ENCODE measurements at regions not wholly inside any gene's neighbourhood (a gene's known extent, or its start where the extent isn't known, plus 50 kb on each side); places are given as distances from the start of the nearest gene placed in this dataset.

GRCh38 chr19:30670562-30671366 is 298.6 kb downstream of the ZNF536 start:
- DNase-seq (ENCODE audit: low read depth in 1 of 2, low spot score in 1 of 2), result no peak

DNA sequence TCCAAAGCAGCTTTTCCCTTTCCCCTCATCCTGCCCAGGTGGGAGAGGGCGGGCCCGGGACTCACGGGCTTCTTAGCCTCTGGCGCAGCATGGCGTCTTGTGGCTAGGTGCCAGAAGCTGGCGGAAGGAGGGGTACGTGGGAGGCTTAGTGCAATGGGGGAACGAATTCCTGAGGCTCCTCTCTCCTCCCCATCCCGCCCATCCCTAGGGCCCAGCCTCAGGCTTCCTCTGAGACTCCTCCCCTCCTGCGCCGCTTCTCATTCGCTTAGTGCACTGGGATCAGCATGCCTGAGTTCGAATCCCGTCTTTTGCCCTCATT is 297.8 kb downstream of the ZNF536 start:
- DNase-seq (ENCODE audit: low read depth in 1 of 2, low spot score in 1 of 2), result no peak

- peak; percentile 5 to 22 for DNase-seq (ENCODE audit: low read depth in 1 of 2, low spot score in 1 of 2)
These were observed 297.3 kb downstream of the ZNF536 start for GRCh38 chr19:30669329-30670010.

- no peak for DNase-seq (ENCODE audit: low read depth in 1 of 2, low spot score in 1 of 2)
These were observed 296.5 kb downstream of the ZNF536 start for GRCh38 chr19:30668521-30669155.

DNA sequence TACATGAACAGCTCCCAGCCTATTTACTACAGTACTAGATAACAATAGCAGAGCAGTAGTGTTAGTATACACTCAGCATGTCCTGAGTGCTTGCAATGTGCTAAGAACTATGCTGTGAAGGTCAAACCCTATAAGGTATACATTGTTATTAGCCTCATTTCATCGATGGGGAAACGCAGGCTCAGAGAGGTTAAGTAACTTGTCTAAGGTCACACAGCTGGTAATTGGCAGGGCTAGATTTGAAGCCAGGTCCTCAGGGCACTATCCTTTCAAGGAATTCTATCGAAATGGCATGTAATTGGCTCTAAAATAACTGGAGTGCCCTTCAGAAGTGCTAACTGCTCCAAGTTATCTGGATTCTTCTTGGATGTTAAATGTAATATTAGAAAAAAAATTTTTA is 295.6 kb downstream of the ZNF536 start:
- no peak for DNase-seq (ENCODE audit: low read depth in 1 of 2, low spot score in 1 of 2)

DNA sequence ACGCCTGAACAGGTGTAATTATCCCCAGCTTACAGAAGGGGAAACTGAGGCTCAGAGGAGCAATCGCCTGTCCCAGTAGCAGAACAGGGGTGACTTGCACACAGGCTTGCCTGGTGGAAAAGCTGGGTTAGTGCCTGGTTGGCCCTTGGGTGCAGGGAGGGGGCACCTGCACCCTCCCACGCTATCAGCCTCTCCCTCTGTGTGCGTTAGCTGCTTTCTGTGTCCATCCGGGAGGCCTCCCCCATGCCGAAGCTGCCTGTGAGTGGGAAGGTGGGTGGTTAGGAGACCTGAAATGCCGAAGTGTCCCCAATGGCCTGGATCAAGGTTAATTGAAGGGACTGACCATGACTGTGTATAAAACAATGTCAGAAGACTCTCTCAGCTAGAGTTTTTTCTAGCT is 295.0 kb downstream of the ZNF536 start:
- no peak for DNase-seq (ENCODE audit: low read depth in 1 of 2, low spot score in 1 of 2)

GRCh38 chr19:30666301-30666803 is 294.2 kb downstream of the ZNF536 start:
- DNase-seq (ENCODE audit: low read depth in 1 of 2, low spot score in 1 of 2), result peak; percentile 13 to 16

DNA sequence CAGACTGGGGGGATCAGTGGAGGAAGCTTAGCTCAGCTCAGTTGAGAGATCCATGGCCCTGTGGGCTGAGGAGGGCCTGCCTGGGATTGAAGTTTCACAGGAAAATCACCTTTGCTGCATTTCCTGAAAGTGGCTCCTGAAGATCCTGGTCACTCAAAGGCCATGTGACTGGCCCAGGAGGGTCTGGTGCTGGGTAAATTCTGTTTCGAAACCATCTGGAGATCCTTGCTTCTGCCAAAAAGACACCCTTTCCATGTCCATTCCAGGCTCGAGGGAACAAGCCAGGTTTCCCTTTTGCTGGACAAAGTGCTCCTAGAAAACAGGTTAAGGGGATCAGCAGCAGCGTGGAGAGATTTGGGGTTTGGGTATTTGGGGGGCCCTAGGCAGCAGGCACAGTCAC is 293.3 kb downstream of the ZNF536 start:
- DNase-seq (ENCODE audit: low read depth in 1 of 2, low spot score in 1 of 2), result no peak

GRCh38 chr19:30663611-30664174 is 291.5 kb downstream of the ZNF536 start:
- no peak for DNase-seq (ENCODE audit: low read depth in 1 of 2, low spot score in 1 of 2)

DNA sequence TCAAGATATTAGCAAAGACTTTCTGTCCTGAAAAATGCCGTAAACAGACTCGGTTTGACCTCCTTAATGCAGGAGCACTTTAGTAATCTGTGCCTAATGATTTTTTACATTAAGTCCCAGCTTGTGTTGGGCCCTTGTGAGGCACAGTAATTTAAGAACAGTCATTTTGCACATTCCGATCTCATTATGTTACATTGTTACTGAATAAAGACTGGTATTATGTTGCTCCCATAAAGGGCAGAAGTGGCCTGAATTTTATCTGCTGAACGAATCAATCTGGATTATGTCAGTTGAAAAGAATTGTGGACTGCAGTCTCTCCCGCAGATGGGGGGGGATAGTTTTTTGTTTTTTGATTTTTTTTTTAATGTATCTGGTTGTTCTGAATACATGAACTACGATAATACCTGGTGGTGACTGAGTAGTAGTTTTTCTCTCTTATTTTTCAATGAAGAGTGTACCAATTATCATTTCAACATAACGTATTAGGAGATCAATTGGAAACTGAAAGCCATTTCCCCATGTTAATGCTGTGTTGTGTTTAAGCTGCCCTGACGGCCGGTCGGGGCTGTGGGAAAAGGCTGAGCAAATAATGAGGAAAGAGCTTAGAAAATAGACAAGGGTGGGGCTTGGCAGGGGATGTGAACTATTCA is 290.2 kb downstream of the ZNF536 start:
- DNase-seq (ENCODE audit: low read depth in 1 of 2, low spot score in 1 of 2), result no peak

DNA sequence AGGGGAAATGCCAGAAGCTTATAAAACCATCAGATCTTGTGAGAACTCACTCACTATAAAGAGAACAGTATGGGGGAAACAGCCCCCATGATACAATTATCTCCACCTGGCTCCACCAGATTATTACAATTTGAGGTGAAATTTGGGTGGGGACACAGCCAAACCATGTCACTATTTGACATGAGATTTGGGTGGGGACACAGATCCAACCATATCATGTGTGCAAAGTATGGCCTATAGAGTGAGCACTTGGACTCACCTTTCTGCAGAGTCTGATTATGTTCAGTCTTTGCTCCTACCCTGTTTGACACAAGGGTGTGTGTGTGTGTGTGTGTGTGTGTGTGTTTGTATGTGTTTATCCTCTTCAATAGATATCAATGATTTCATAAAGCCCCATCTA is 287.5 kb downstream of the ZNF536 start:
- no peak for DNase-seq (ENCODE audit: low read depth in 1 of 2, low spot score in 1 of 2)

DNA sequence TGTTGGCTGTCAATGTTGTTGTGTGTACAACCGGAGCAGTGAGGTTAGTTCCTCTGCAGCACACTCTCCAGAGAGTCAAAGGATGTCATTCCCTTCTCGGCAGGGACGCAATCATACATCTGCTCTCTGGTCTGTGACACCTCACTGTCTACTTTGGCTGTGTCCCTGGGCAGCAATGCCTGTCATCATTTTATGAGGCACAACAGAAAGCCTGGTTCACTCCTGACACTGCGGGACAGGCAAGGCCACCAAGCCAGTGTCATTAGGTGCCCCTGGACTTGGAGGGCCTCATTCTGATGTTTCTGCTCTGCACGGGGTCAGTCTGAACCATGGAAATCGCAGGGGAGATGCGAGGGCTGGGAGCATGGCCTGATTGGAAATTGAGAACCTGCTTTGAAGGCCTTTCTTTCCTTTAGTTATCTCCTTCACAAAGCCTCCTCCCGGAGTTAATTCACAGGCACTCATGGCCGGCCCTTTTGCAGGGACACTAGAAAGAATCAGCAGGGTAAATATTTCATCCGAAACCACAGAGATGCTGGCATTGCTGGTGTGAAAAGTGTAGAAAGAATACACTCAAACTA is 284.4 kb downstream of the ZNF536 start:
- DNase-seq (ENCODE audit: low read depth in 1 of 2, low spot score in 1 of 2), result no peak

GRCh38 chr19:30653646-30654386 is 281.6 kb downstream of the ZNF536 start:
- no peak for DNase-seq (ENCODE audit: low read depth in 1 of 2, low spot score in 1 of 2)

DNA sequence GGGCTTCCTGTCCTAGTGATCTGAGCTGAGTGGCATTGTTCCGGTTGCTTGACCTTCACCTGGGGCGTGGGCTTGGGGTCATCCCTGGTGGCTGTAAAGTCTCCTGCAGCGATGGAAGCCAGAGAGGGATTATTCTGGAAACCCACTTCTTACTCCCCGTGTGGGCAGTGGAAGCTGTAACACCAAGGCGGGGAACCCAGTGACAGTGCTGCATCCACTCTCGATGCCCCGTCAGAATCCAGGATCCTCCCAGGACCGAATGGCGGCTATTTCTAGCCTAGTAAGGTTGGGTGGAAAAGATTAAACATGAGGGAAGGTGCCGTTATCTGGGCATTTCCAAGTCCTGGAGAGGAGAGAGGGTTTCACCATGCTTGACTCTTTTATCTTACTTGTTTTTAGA is 280.6 kb downstream of the ZNF536 start:
- DNase-seq (ENCODE audit: low read depth in 1 of 2, low spot score in 1 of 2), result no peak

DNA sequence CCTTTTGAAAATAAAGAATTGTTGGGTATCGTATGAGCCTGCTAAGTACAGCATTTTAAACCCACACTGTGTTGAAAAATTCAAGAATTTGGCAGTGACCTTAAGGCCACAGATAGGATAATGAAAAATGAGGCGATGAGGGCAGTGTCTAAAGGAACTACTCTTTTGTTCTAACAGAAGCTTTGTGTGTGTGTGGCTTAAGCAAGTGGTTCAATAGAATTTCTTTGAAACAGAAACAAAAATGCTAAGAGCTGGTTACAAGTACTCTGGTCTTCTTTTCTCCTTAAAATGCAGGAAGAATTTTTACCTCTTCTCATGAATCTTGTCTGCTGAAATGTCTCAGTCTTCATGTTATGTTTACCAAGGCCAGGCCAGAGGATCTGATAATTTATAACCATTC is 279.5 kb downstream of the ZNF536 start:
- DNase-seq (ENCODE audit: low read depth in 1 of 2, low spot score in 1 of 2), result no peak

DNA sequence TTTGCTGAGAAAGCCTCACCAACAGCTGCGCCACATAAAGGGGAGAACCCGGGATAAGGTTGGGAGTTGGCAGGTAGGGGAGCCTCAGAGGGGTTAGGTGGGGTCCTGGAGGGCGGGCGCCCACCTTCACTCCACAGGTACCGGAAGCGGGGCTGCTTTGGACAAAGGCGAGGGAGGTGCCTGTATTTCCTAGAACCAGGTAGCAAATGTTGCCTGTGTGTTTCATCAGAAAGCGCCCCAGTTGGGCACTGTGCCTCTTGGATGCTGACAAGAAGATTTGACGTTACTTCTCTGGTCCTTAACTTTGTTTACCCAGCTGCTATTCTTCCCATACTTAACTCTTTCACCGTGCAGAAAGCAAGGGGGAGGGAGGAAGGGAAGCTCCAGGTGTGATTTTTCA is 278.9 kb downstream of the ZNF536 start:
- DNase-seq (ENCODE audit: low read depth in 1 of 2, low spot score in 1 of 2), result no peak

GRCh38 chr19:30649934-30650614 is 277.9 kb downstream of the ZNF536 start:
- DNase-seq (ENCODE audit: low read depth in 1 of 2, low spot score in 1 of 2), result no peak

DNA sequence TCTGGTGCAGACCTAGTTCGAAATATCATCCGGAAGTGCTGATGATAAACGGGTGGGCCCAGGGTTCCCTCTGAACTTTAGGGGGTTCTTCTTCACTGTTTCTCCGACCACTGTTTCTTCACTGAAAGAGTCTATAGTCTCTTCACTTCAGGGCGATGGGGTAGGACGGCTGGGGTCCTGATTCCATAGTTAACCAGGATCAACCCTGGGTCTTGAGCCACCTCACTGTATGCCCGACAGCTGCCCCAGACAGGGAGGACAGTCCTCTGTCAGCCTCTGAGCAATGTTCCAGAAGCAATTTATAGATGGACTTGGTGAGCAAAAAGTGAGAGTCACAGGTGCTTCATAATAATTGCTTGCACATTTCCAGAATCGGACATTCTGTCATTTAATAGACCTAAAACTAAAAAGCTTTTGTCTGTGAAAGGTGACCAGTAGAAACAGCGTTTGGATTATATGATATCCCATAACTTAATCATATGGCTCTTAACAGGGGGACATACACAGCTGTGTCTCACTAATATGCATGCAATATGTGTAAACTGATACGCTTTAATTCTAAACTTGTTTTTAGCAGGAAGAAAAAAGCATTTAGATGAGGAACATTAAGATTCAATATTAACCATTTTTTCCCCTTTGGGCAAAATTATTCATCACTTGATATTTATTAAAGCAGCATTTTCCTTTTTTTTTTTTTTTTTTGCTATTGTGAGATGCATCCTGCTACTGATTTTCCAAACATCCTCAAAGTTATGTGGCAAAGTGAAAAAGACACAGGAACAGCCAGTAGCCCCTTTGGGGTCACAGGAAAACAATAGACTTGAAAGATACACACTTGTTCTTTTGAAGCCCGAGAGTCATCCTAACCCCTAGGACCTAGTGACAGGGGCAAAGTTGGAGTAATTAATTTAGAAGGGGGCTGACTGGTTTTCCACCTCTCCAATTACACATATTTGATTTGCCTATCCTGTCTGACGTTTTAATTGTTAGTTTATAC is 277.0 kb downstream of the ZNF536 start:
- no peak for DNase-seq (ENCODE audit: low read depth in 1 of 2, low spot score in 1 of 2)
